H9 (cell line): ENCODE measurements at regions not wholly inside any gene's neighbourhood (a gene's known extent, or its start where the extent isn't known, plus 50 kb on each side); places are given as distances from the start of the nearest gene placed in this dataset.

Experiments used
- DNase-seq: peaks from one replicate; pipeline ENCODE4 v3.0.0-alpha.2; 2017
- H2AFZ ChIP-seq: one replicate; pipeline ENCODE4 v1.6.1; 2013; ENCODE audit warnings: mild to moderate bottlenecking, low read length, control low read depth, moderate library complexity
- H2AK5ac ChIP-seq: 2 replicates; pipeline ENCODE4 v1.6.1; 2013; ENCODE audit warnings: low read length, control low read depth, mixed read lengths; ENCODE audit not compliant: insufficient read length
- H2BK120ac ChIP-seq: one replicate; pipeline ENCODE4 v1.6.1; 2013; ENCODE audit warnings: low read depth, mild to moderate bottlenecking, low read length, control low read depth, inconsistent platforms; ENCODE audit not compliant: poor library complexity, severe bottlenecking
- H2BK12ac ChIP-seq: 2 replicates; pipeline ENCODE4 v1.6.1; 2013; ENCODE audit warnings: low read length, control low read depth, mixed read lengths, low read depth; ENCODE audit not compliant: insufficient read length
- H2BK15ac ChIP-seq: 2 replicates; pipeline ENCODE4 v1.6.1; 2013; ENCODE audit warnings: low read depth, low read length, control low read depth
- H2BK20ac ChIP-seq: one replicate; pipeline ENCODE4 v1.6.1; 2013; ENCODE audit warnings: low read depth, mild to moderate bottlenecking, low read length, control low read depth, inconsistent platforms; ENCODE audit not compliant: poor library complexity, severe bottlenecking
- H2BK5ac ChIP-seq: 2 replicates; pipeline ENCODE4 v1.6.1; 2013; ENCODE audit warnings: low read length, control low read depth, mixed read lengths; ENCODE audit not compliant: insufficient read length
- H3K14ac ChIP-seq: 2 replicates; pipeline ENCODE4 v1.6.1; 2013; ENCODE audit warnings: low read length, control low read depth; ENCODE audit not compliant: insufficient read depth
- H3K18ac ChIP-seq: 2 replicates; pipeline ENCODE4 v1.6.1; 2013; ENCODE audit warnings: low read depth, mild to moderate bottlenecking, mixed read lengths, low read length, control low read depth; ENCODE audit not compliant: insufficient read length
- H3K23ac ChIP-seq: 2 replicates; pipeline ENCODE4 v1.6.1; 2013; ENCODE audit warnings: low read length, control low read depth, mixed read lengths, low read depth; ENCODE audit not compliant: insufficient read length
- H3K23me2 ChIP-seq: 2 replicates; pipeline ENCODE4 v1.6.1; 2013; ENCODE audit warnings: low read depth, mild to moderate bottlenecking, mixed read lengths, low read length, control low read depth; ENCODE audit not compliant: insufficient read length, poor library complexity, severe bottlenecking
- H3K27ac ChIP-seq: 2 replicates; pipeline ENCODE4 v1.5.1; 2013; ENCODE audit warnings: low read length, control low read depth, mixed read lengths, low read depth; ENCODE audit not compliant: insufficient read length
- H3K27me3 ChIP-seq: 2 replicates; pipeline ENCODE4 v1.6.1; 2013; ENCODE audit warnings: low read length, control low read depth, inconsistent platforms; ENCODE audit not compliant: insufficient read depth
- H3K4ac ChIP-seq: 2 replicates; pipeline ENCODE4 v1.6.1; 2013; ENCODE audit warnings: low read depth, mild to moderate bottlenecking, control low read depth, inconsistent platforms, low read length, moderate library complexity
- H3K4me1 ChIP-seq: 2 replicates; pipeline ENCODE4 v1.6.1; 2013; ENCODE audit warnings: low read length, control low read depth, inconsistent platforms; ENCODE audit not compliant: insufficient read depth
- H3K4me2 ChIP-seq: 2 replicates; pipeline ENCODE4 v1.6.1; 2013; ENCODE audit warnings: low read length, control low read depth, mixed read lengths; ENCODE audit not compliant: insufficient read length, insufficient read depth
- H3K56ac ChIP-seq: 2 replicates; pipeline ENCODE4 v1.6.1; 2013; ENCODE audit warnings: low read depth, mild to moderate bottlenecking, mixed read lengths, low read length, control low read depth; ENCODE audit not compliant: insufficient read length
- H3K79me1 ChIP-seq: 2 replicates; pipeline ENCODE4 v1.6.1; 2013; ENCODE audit warnings: low read depth, mild to moderate bottlenecking, moderate library complexity, low read length, control low read depth, inconsistent platforms; ENCODE audit not compliant: insufficient read depth, poor library complexity, severe bottlenecking
- H3K79me2 ChIP-seq: 2 replicates; pipeline ENCODE4 v1.6.1; 2013; ENCODE audit warnings: low read length, control low read depth, inconsistent platforms; ENCODE audit not compliant: insufficient read depth
- H3K9ac ChIP-seq: 2 replicates; pipeline ENCODE4 v1.6.1; 2013; ENCODE audit warnings: low read length, control low read depth, mixed read lengths; ENCODE audit not compliant: insufficient read length; ENCODE audit errors: extremely low read depth
- H3K9me3 ChIP-seq: one replicate; pipeline ENCODE4 v1.6.1; 2013; ENCODE audit warnings: low read depth, low read length, inconsistent platforms; ENCODE audit not compliant: control insufficient read depth
- H3T11ph ChIP-seq: one replicate; pipeline ENCODE4 v1.6.1; 2013; ENCODE audit warnings: mild to moderate bottlenecking, low read length, control low read depth, inconsistent platforms
- H4K20me1 ChIP-seq: one replicate; pipeline ENCODE4 v1.6.1; 2013; ENCODE audit not compliant: control insufficient read depth, insufficient read length, insufficient read depth
- H4K5ac ChIP-seq: 2 replicates; pipeline ENCODE4 v1.6.1; 2013; ENCODE audit warnings: low read depth, mild to moderate bottlenecking, mixed read lengths, low read length, control low read depth; ENCODE audit not compliant: insufficient read length
- H4K8ac ChIP-seq: replicated peaks from 2 replicates; pipeline ENCODE4 v1.6.1; 2013; ENCODE audit warnings: low read length, control low read depth, mixed read lengths, low read depth; ENCODE audit not compliant: insufficient read length
- H4K91ac ChIP-seq: 2 replicates; pipeline ENCODE4 v1.6.1; 2013; ENCODE audit warnings: low read depth, mild to moderate bottlenecking, moderate library complexity, mixed read lengths, low read length, control low read depth; ENCODE audit not compliant: insufficient read length
- H3K27ac Mint-ChIP-seq, 3 experiments: 2 replicates in 2 of 3; 3 replicates in 1 of 3; pipeline ENCODE4 v1.8.0; 2020 to 2021; ENCODE audit warnings: mixed read lengths in 3 of 3, mild to moderate bottlenecking in 1 of 3, moderate library complexity in 1 of 3
- H3K27me3 Mint-ChIP-seq: 2 replicates; pipeline ENCODE4 v1.8.0; 2021; ENCODE audit warnings: low read depth, mild to moderate bottlenecking, moderate library complexity, mixed read lengths
- H3K36me3 Mint-ChIP-seq, 3 experiments: 2 replicates in 2 of 3; 3 replicates in 1 of 3; pipeline ENCODE4 v1.8.0; 2020 to 2021; ENCODE audit warnings: low read depth in 3 of 3, mixed read lengths in 3 of 3; ENCODE audit not compliant: insufficient read depth in 1 of 3
- H3K4me1 Mint-ChIP-seq, 2 experiments: 2 replicates each; pipeline ENCODE4 v1.8.0; 2020; ENCODE audit warnings: mixed read lengths in 2 of 2
- H3K4me3 Mint-ChIP-seq, 2 experiments: 2 replicates in 1 of 2; 3 replicates in 1 of 2; pipeline ENCODE4 v1.8.0; 2020 to 2021; ENCODE audit warnings: mild to moderate bottlenecking in 2 of 2, mixed read lengths in 2 of 2, moderate library complexity in 1 of 2
- H3K9me3 Mint-ChIP-seq, 2 experiments: 2 replicates in 1 of 2; 3 replicates in 1 of 2; pipeline ENCODE4 v1.8.0; 2020; ENCODE audit warnings: mild to moderate bottlenecking in 2 of 2, mixed read lengths in 2 of 2, moderate library complexity in 1 of 2
- CTCF ChIP-seq: fragments of 200-600 bp; sonication (generic); conservative IDR thresholded peaks from 3 replicates; pipeline ENCODE4 v1.8.0; 2021; ENCODE audit warnings: antibody characterized with exemption, mild to moderate bottlenecking
- WGBS: extraction: QIAGEN DNeasy Blood & Tissue Kit; methylation state at CpG from one replicate; pipeline ENCODE4 v1.1.7; 2013; ENCODE audit warnings: missing lambda C conversion rate, low lambda C conversion rate, mixed read lengths; ENCODE audit not compliant: insufficient read length; ENCODE audit errors: extremely low coverage; 5-methylcytosine and 5-hydroxymethylcytosine counted together

GRCh38 chr18:78505851-78506461 is 473.7 kb upstream of the SALL3 start:
- Histone ChIP-seq H4K91ac (no peak overlapping the region), H3K23ac (no peak overlapping the region), H3T11ph (no peak overlapping the region), H3K4me1 (no peaks in the 10 kb centered on the region), H4K8ac (no peak overlapping the region), H4K5ac (no peak overlapping the region), H3K9ac (no peak overlapping the region), H3K4me2 (no peak overlapping the region), H2AFZ (no peak overlapping the region), H2AK5ac (no peak overlapping the region), H2BK15ac (no peak overlapping the region), H3K9me3 (no peaks in the 10 kb centered on the region), H2BK120ac (no peak overlapping the region), H3K27me3 (0 out of 2 replicates have a peak, but pooled peaks cover 4% of the 10 kb centered on the region), H3K18ac (no peak overlapping the region), H2BK20ac (no peak overlapping the region), H3K14ac (no peak overlapping the region), H4K20me1 (peaks cover 3% of the 10 kb centered on the region), H3K79me2 (no peaks in the 10 kb centered on the region), H2BK5ac (no peak overlapping the region), H3K23me2 (no peaks in the 10 kb centered on the region), H3K79me1 (no peaks in the 10 kb centered on the region), H3K4ac (no peak overlapping the region), H3K56ac (no peak overlapping the region), H2BK12ac (no peak overlapping the region), H3K27ac (no peak overlapping the region)
- no CpG with 5 or more reads among the region's 30 CpGs for WGBS
- peak; percentile 84 for DNase-seq
- Mint-ChIP-seq H3K27me3 (peaks cover 33% of the 10 kb centered on the region), H3K4me1 (peaks cover 11 to 13% of the 10 kb centered on the region in 2 experiments), H3K4me3 (peak overlapping the region; percentile 29 to 48; a peak in 1 of 5 replicates), H3K9me3 (peaks cover 0 to 10% of the 10 kb centered on the region in 2 experiments), H3K36me3 (no peaks in the 10 kb centered on the region; a peak in 2 of 7 replicates), H3K27ac (peak overlapping the region in 1 of 3 experiments; percentile 83; a peak in 2 of 7 replicates)
- TF ChIP-seq CTCF: peak; percentile 62
